Loucy (cell line): ENCODE measurements at regions not wholly inside any gene's neighbourhood (a gene's known extent, or its start where the extent isn't known, plus 50 kb on each side); places are given as distances from the start of the nearest gene placed in this dataset.

Source experiments
- EZH2phosphoT487 ChIP-seq: fragments of 200-600 bp; IDR thresholded peaks from 2 replicates; pipeline ENCODE4 v1.6.1; 2018; ENCODE audit warnings: antibody characterized with exemption, mild to moderate bottlenecking, moderate library complexity, borderline replicate concordance
- TF ChIP-seq, protein P1 (sequence below): fragments of 200-600 bp; sonication (generic); conservative IDR thresholded peaks from 2 replicates; pipeline ENCODE4 v1.5.1; 2014; ENCODE audit warnings: mild to moderate bottlenecking, antibody characterized with exemption, low read length

- TF ChIP-seq, protein P1, sequence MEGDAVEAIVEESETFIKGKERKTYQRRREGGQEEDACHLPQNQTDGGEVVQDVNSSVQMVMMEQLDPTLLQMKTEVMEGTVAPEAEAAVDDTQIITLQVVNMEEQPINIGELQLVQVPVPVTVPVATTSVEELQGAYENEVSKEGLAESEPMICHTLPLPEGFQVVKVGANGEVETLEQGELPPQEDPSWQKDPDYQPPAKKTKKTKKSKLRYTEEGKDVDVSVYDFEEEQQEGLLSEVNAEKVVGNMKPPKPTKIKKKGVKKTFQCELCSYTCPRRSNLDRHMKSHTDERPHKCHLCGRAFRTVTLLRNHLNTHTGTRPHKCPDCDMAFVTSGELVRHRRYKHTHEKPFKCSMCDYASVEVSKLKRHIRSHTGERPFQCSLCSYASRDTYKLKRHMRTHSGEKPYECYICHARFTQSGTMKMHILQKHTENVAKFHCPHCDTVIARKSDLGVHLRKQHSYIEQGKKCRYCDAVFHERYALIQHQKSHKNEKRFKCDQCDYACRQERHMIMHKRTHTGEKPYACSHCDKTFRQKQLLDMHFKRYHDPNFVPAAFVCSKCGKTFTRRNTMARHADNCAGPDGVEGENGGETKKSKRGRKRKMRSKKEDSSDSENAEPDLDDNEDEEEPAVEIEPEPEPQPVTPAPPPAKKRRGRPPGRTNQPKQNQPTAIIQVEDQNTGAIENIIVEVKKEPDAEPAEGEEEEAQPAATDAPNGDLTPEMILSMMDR: no peak
- no peak for TF ChIP-seq EZH2phosphoT487
These were observed 227.5 kb upstream of the EPHA3 start for GRCh38 chr3:88879905-88880304.
